Astrocyte (in vitro differentiated cells and primary cell): ENCODE measurements at regions not wholly inside any gene's neighbourhood (a gene's known extent, or its start where the extent isn't known, plus 50 kb on each side); places are given as distances from the start of the nearest gene placed in this dataset.

Experiments used
- EZH2 ChIP-seq: IDR thresholded peaks from 2 replicates; pipeline ENCODE4 v1.6.1; 2012; ENCODE audit warnings: mild to moderate bottlenecking, low read length, inconsistent platforms; ENCODE audit not compliant: insufficient read depth
- TF ChIP-seq, protein P1 (sequence below): IDR thresholded peaks from 2 replicates; pipeline ENCODE4 v1.5.1; 2011; ENCODE audit warnings: low read depth, mild to moderate bottlenecking, inconsistent platforms, low read length, moderate library complexity; ENCODE audit not compliant: insufficient read depth

DNA sequence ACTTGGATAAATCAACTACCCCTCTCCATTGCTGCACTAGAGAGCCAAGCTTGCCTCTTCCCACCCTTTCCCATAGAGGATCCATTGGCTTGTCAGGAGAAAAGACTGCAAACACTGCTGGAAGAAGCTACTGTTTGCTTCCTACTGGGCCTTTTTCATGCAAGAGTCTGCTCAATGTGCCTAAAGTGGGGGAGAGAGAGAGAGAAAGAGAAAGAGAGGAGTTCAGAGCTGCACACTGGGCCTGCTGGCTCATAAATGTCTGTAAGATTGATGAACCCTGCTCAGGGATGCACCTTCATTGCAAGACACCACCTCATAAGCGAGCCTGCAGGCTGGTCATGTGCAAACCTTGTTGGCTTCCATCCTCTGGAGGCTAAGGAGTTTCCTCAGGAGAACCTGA lies 269.4 kb downstream of the ZNF608 start:
- TF ChIP-seq, protein P1, sequence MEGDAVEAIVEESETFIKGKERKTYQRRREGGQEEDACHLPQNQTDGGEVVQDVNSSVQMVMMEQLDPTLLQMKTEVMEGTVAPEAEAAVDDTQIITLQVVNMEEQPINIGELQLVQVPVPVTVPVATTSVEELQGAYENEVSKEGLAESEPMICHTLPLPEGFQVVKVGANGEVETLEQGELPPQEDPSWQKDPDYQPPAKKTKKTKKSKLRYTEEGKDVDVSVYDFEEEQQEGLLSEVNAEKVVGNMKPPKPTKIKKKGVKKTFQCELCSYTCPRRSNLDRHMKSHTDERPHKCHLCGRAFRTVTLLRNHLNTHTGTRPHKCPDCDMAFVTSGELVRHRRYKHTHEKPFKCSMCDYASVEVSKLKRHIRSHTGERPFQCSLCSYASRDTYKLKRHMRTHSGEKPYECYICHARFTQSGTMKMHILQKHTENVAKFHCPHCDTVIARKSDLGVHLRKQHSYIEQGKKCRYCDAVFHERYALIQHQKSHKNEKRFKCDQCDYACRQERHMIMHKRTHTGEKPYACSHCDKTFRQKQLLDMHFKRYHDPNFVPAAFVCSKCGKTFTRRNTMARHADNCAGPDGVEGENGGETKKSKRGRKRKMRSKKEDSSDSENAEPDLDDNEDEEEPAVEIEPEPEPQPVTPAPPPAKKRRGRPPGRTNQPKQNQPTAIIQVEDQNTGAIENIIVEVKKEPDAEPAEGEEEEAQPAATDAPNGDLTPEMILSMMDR, result no peak
- TF ChIP-seq EZH2, result no peak
